HTR-8/SVneo (cell line): ENCODE measurements at regions not wholly inside any gene's neighbourhood (a gene's known extent, or its start where the extent isn't known, plus 50 kb on each side); places are given as distances from the start of the nearest gene placed in this dataset.
A peak's percentile ranks its signal among the peaks of the same experiment; 100 is the strongest.

Source experiments
- DNase-seq: peaks from one replicate; pipeline ENCODE4 v3.0.0; 2011; ENCODE audit warnings: low spot score, mixed read lengths; ENCODE audit not compliant: insufficient read length
- FAIRE-seq: peaks from 2 replicates; lab custom pipeline; 2011; peaks lifted over from hg19 to GRCh38; lab: Jason Lieb, UNC

- DNase-seq (no peak), FAIRE-seq (no peak)
Measured at GRCh38 chr10:33546031-33546430, 211.6 kb upstream of the NRP1 start.

GRCh38 chr10:33542752-33543505 lies 208.5 kb upstream of the NRP1 start:
- FAIRE-seq: peak; percentile 65
- no peak for DNase-seq

- DNase-seq (no peak), FAIRE-seq (no peak)
Measured at GRCh38 chr10:33539116-33539515, 204.6 kb upstream of the NRP1 start.

GRCh38 chr10:33537066-33537465 lies 202.6 kb upstream of the NRP1 start:
- FAIRE-seq (no peak), DNase-seq (no peak)

- FAIRE-seq (no peak), DNase-seq (no peak)
Measured at GRCh38 chr10:33536508-33536907, 202.0 kb upstream of the NRP1 start.

GRCh38 chr10:33535866-33536265 lies 201.4 kb upstream of the NRP1 start:
- DNase-seq (no peak), FAIRE-seq (no peak)

GRCh38 chr10:33534416-33534815 lies 199.9 kb upstream of the NRP1 start:
- DNase-seq (no peak), FAIRE-seq (no peak)

- FAIRE-seq (no peak), DNase-seq (no peak)
Measured at GRCh38 chr10:33533612-33534011, 199.1 kb upstream of the NRP1 start.

- no peak for FAIRE-seq
- DNase-seq: no peak
Measured at GRCh38 chr10:33532901-33533300, 198.4 kb upstream of the NRP1 start.

GRCh38 chr10:33529234-33529633 lies 194.8 kb upstream of the NRP1 start:
- no peak for FAIRE-seq

GRCh38 chr10:33524966-33525365 lies 190.5 kb upstream of the NRP1 start:
- FAIRE-seq (no peak), DNase-seq (no peak)

More at GRCh38 chr10:33529234-33529633, 194.8 kb upstream of the NRP1 start:
- no peak for DNase-seq

- no peak for DNase-seq
- no peak for FAIRE-seq
Measured at GRCh38 chr10:33524041-33524440, 189.6 kb upstream of the NRP1 start.

GRCh38 chr10:33523236-33523792 lies 188.8 kb upstream of the NRP1 start:
- DNase-seq (no peak), FAIRE-seq (no peak)

- FAIRE-seq: no peak
- no peak for DNase-seq
Measured at GRCh38 chr10:33521904-33522303, 187.4 kb upstream of the NRP1 start.

- FAIRE-seq: no peak
- peak; percentile 51 for DNase-seq
Measured at GRCh38 chr10:33521062-33521461, 186.6 kb upstream of the NRP1 start.

GRCh38 chr10:33520223-33520622 lies 185.8 kb upstream of the NRP1 start:
- FAIRE-seq (no peak), DNase-seq (no peak)

GRCh38 chr10:33519130-33519860 lies 184.8 kb upstream of the NRP1 start:
- DNase-seq: no peak
- no peak for FAIRE-seq

GRCh38 chr10:33510206-33510605 lies 175.7 kb upstream of the NRP1 start:
- no peak for FAIRE-seq
- no peak for DNase-seq

- DNase-seq: peak; percentile 73
- FAIRE-seq: peak; percentile 36
Measured at GRCh38 chr10:33509231-33509831, 174.9 kb upstream of the NRP1 start.

- no peak for FAIRE-seq
- no peak for DNase-seq
Measured at GRCh38 chr10:33507662-33508425, 173.4 kb upstream of the NRP1 start.
